GM18499 (cell line): ENCODE measurements at regions not wholly inside any gene's neighbourhood (a gene's known extent, or its start where the extent isn't known, plus 50 kb on each side); places are given as distances from the start of the nearest gene placed in this dataset.
"Not testable (repeated sequence)": the region's sequence is repeated elsewhere in the genome, so short reads cannot be mapped to it uniquely, and the experiment has no call there.

Source experiments
- ATAC-seq: cut with Tn5 transposase; IDR thresholded peaks from one replicate; pipeline ENCODE4 v1.9.1; 2021; ENCODE audit warnings: moderate number of reproducible peaks; ENCODE audit not compliant: insufficient read depth, unreplicated experiment

DNA sequence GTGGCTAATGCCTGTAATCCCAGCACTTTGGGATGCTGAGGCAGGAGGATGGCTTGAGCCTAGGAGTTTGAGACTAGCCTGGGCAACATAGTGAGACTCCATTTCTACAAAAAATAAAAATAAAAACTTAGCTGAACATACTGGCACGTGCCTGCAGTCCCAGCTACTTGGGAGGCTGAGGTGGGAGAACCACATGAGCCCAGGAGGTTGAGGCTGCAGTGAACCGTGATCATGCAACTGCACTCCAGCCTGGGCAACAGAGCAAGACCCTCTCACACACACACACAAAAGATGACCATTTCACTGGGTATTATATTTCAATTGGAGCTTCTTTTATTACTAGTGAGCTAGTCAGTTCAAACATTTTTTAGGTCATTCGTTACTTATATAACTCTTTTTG is 116.9 kb upstream of the SLC35F3 start:
- no peak for ATAC-seq

DNA sequence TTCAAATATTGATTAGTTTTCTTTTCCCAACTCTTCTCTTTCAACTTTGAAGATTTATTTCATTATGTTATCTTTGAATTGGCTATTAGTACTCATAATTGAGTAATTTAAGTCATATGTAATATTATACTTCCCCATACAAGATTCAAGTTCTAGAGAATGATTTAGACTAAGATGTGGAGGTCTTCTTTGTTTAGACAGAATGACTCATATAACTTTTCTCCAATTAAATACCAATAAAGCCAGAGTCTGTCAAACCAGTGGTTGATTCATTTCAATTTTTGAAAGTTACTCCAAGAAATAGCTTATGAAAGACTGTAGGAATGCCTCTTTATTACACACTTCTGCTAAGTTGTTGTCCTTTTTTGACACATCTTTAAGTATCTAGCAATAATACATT is 115.8 kb upstream of the SLC35F3 start:
- ATAC-seq: no peak

DNA sequence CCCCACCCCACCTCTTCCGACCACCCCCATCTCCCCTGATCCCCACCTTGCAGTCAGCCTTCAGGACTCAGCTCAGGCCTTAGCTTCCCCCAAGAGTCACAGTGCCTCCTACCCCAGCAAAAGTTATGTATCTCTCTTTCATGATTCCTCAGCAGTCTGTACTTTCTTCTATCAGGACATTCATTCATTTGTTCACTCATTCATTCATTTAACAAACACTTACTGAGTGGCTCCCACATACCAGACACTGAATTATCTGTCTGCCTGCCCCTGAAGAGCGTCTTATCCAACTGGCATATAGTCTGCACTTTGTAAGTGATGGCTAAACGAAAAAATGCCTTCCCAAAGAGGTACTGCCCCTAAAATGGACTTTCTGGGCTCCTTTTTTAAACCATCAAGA is 114.4 kb upstream of the SLC35F3 start:
- no peak for ATAC-seq

DNA sequence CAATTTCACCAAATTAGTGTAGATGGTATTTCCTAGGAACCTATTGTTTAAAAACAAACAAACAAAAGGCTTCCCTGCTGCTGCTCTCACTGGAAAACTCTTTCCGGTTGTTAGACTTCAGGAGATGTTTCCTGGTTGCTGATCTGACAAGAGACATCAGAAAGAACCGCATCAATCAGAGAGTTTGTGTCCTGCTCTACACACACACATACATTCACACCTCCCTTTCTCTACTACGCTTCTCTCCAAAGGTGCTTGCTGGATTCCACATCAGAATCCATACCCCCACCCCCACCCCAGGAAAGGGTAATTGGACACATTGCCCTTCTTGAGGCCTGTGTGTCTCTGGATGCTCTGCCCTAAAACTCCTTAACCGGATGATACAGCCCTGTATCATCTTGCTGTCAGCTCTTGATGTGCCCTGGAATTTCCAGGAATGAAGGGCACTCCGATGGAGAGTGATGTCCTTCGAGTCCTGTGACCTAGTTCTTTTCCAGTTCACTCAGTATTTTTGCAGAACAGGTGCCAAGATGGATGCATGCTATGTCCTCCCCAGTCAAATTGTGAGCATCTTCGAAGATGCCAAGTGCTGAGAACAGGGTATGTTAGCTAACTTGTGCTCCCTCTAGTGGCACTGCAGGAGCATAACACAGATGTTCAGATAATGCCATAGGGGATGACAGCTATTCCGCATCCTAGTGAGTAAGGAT is 113.7 kb upstream of the SLC35F3 start:
- peak; percentile 75 for ATAC-seq

DNA sequence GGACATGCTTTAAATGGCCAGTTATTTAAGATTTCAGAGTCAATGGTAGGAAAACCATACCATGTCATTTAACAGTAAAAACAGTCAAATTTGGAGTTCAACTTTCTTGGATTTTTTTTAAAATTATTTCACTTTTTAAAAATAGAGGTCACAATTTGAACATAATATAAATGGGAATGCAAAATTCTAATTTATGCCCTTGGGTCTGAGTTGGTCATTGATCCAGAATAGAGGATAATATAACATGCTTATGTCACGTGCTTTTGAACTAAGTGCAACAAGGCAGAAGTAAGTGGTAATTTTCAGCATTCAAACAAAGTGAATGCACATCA is 113.1 kb upstream of the SLC35F3 start:
- no peak for ATAC-seq

DNA sequence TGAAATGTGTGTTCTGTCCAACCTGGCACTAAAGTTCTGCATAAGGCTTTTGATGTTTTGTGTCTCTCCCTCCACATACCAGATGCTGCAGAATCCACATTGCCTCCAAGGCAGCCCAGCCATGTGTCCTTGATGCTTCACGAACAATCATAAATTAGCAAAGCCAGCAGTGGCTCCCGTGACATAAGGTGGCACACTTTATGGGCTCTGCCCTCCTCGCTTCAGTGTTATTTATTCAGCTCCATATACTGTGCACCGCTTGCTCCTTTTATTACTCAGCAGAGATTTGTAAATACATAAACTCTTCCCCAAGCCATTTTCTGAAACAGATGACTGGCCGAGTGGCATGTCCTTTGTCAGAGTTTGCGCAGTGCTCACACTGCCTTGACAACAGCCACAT is 112.8 kb upstream of the SLC35F3 start:
- no peak for ATAC-seq

DNA sequence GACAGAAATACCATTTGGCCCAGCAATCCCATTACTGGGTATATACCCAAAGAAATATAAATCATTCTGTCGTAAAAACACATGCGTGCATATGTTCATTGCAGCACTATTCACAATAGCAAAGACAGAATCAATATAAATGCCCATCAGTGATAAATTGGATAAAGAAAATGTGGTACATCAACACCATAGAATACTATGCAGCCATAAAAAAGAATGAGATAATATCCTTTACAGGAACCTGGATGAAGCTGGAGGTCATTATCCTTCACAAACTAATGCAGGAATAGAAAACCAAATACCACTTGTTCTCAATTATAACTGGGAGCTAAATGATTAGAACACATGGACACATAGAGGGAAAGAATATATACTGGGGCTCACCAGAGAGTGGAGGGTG is 109.6 kb upstream of the SLC35F3 start:
- ATAC-seq: no peak

DNA sequence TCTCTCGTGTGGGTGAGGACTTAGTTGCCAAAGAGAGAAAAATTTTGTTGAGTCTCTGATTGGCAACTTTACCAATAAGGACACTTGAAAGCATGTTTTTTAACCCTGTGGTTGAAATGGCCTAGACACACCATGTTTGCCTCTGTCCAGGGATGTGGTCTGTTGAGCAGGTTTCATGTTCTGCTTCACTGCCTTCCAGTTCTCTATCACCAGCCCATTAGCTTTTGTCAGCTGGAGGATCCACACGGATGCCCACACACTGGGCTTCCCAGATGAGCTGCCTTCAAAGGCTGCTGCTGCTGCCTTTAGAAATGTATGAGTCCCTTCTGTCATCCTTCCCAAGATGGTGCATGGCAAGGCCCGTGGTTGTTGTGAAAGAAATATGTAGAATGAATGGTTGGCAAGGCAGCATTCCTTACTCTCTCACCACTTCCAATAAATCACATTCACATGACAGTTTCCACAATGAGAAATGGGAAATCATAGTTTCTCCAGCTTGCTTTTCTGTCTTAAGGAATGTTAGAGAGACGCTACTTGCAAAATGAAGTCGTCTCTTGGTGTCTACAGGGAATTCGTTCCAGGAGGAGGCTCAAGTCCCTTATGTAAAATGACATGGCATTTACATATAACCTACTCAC is 108.2 kb upstream of the SLC35F3 start:
- ATAC-seq: no peak

DNA sequence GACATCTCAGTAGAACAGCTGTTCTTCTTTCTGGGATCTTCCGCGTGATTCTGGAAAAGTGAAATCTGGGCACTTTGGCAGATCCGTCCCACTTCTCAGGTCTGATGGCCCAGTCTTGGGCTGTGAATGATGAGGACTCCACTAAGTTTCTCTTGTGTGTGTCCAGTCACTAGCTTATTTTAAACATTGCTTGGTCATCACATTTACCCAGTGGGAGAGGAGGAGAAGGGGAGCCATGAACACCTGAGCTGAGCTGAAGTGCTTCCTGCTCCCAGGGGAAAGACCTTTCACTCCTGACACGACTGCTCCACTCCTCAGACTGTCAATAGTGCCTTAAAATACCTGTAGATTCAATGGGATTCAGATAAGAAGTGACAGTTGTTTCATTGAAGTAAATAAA is 101.9 kb upstream of the SLC35F3 start:
- ATAC-seq: no peak

DNA sequence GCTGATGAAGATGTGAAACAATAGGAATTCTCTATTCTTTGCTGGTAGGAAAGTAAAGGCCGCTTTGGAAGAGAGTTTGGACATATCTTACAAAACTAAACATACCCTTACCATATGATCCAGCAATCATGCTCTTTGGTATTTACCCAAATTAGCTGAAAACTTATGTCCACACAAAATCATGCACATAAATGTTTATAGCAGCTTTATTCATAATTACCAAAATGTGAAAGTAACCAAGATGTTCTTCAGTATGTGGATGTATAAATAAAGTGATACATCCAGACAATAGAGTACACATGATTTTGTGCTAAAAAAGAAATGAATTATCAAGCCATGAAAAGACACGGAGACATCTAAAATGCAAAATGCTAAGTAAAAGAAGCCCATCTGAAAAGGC is 98.7 kb upstream of the SLC35F3 start:
- ATAC-seq: no peak

DNA sequence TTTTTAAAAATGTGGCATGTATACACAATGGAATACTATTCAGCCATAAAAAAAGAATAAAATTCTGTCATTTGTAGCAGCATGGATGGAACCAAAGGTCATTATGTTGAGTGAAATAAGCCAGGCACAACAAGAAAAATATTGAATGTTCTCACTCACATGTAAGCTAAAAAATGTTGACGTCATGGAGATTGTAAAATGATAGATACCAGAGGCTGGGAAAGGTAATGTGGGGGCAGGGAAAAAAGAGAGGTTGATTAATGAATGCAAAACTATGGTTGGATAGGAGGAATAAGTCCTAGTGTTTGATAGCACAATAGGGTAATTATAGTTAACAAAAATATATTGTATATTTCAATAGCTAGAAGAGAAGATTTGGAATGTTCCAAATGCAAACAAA is 89.1 kb upstream of the SLC35F3 start:
- ATAC-seq: no peak

DNA sequence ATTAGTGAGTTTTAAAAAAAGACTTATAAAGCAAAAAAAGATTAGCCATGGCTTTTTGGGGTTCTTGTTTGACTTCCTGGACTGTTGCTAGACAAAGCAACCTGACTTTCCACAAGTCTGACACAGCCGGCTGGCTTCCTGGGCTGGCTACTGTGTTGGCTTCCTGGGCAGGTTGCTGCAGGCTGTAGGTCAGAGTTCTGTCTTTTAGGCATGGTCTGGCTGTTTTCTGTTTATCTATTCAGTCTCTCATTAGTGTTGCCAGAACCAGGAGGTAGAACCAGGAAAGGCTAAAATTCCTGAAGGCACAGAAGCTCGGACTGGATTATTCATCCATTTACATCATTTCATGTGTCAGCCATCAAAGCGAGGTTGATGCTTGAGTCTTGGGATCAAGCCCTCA is 88.6 kb upstream of the SLC35F3 start:
- ATAC-seq: no peak

DNA sequence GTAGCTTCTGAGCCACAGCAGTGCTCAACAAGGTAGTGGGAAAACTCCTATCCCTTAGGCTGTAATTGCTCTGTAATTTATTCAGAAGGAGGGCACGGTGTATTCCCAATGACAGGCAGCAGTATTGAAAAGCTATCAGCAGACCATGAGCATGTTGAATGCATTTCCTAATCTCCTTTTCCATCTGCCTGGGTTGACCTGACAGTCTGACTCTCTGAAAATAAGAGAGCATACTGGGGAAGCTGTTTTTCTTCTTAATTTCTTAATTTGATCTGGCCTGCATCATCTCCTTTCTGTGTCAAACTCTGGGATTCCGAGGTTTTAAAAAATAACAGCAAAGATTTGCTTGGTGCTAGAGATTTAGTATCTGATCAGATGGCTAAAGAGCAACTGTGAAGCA is 88.1 kb upstream of the SLC35F3 start:
- ATAC-seq: no peak

DNA sequence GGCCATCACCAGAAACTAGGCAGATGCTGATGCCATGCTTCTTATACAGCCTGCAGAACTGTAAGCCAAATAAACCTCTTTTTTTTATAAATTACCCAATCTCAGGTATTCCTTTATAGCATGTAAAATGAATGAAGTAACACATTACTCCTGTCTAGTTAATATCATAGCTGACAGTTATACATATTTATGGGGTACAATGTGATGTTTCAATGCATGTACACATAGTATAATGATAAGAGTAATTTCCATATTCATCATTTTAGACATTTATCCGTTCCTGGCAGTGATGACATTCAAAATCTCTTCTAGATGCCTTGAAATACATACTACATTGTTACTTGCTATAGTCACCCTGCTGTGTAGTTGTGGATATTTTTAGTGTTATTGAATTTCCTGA is 85.4 kb upstream of the SLC35F3 start:
- no peak for ATAC-seq

DNA sequence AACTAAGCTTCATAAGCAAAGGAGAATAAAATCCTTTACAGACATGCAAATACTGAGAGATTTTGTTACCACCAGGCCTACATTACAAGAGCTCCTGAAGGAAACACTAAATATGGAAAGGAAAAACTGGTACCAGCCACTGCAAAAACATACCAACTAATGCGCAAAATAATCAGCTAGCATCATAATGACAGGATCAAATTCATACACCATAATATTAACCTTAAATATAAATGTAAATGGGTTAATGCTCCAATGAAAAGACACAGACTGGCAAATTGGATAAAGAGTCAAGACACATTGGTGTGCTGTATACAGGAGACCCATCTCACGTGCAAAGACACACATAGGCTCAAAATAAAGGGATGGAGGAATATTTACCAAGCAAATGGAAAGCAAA is 80.3 kb upstream of the SLC35F3 start:
- not testable (repeated sequence) for ATAC-seq

DNA sequence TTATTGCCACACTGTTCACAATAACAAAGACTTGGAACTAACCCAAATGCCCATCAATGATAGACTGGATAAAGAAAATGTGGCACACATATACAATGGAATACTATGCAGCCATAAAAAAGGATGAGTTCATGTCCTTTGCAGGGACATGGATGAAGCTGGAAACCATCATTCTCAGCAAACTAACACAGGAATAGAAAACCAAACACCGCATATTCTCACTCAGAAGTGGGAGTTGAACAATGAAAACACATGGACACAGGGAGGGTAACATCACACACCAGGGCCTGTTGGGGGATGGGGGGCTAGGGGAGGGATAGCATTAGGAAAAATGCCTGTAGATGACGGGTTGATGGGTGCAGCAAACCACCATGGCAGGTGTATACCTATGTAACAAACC is 76.5 kb upstream of the SLC35F3 start:
- ATAC-seq: not testable (repeated sequence)

DNA sequence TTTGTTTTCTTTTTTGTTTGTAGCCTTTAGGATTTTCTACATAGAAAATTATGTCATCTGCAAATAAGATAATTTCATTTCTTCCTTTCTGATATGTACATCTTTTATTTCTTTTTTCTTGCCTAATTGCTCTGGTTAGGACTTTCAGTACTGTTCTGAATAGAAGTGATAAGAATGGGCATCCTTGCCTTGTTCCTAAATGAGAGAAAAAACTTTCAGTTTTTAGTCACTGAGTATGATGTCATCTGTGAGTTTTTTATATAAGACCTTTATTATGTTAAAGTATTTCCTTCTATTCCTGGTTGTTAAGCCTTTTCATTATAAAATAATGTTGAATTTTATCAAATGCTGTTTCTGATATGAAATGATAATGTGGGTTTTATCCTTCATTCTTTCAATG is 76.0 kb upstream of the SLC35F3 start:
- no peak for ATAC-seq

DNA sequence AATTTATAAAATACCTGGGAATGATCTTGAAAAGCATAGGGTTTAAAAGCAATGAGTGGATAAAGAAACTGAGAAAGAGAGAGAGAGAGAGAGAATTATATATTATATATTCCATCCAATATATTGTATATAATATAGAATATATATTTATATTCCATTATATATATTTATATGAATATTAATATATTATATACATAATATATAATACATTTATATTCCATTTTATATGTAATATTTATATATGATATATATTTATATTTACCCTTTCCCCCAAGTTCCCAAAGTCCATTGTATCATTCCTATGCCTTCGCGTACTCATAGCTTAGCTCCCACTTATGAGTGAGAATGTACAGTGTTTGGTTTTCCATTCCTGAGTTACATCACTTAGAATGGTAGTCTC is 69.9 kb upstream of the SLC35F3 start:
- ATAC-seq: no peak

DNA sequence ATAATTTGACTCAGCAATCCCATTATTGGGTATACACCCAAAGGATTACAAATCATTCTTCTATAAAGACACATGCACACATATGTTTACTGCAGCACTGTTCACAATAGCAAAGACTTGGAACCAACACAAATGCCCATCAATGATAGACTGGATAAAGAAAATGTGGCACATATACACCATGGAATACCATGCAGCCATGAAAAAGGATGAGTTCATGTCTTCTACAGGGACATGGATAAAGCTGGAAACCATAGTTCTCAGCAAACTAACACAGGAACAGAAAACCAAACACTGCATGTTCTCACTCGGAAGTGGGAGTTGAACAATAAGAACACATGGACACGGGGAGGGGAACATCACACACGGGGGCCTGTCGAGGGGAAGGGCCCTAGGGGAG is 66.3 kb upstream of the SLC35F3 start:
- ATAC-seq: not testable (repeated sequence)

DNA sequence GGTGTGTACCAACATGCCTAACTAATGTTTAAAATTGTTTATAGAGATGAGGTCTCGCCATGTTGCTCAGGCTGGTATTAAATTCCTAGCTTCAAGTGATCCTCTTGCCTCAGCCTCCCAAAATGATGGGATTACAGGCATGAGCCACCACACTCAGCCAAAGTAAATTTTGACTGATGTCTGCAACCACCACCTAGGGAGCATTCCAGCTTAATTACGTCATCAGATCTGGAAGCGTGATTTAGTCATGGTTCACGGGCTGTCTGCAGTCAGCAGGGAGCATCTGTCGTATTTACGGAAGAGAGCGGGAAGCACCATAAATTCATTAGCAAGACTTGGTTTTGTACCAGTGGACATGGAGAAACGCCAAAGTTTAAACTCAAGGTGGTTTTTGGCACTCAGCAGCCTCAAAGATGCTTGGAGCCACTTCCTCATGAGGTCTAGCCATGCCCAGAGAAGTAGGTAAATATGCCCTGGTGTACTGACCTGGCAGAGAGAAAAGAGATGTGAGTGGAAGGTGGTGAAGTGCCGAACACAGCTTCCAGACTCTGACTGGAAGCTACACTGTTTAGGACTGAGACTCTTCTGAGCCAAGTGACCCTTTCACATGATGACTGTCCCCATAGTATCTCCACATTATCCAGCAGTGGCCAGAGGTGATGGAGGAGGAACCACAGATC is 60.8 kb upstream of the SLC35F3 start:
- ATAC-seq: no peak

DNA sequence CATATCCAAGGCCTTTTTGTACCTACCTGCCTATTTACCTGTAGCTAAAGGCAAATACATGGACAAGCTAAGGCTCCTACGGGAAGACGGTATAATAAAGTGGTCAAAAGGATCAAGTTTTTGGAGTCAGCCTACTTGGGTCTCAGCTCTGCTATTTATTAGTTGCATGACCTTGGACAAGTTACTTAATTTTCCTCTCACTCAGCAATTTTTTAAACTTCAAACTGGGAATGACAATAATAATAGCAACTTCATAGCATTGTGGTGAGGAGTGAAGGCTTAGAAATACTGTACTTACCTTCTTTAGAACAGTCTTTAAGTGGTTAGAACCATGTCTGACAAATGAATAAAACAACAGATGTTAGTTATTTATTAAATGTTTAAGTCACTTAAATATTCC is 60.2 kb upstream of the SLC35F3 start:
- no peak for ATAC-seq

DNA sequence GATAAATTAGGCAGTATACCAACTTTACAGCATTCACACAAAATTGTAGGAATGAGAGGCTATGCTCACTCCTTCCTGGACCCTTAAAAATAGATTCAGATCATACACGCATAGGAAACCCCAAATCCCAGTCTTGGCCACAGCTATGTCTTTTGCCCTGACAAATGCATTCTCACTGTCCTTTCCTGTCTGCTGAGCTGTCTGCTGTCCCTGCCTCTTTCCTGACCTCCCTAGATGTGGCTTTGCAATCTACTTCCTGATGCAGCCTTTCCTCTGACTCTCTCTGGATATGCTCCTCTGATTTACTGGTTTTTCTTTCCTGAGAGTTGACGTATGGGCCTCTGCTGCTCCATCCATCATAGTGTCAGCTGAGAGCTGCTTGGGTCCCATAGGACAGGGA is 59.8 kb upstream of the SLC35F3 start:
- no peak for ATAC-seq
